NCI-H1436 (cell line): ENCODE measurements at regions not wholly inside any gene's neighbourhood (a gene's known extent, or its start where the extent isn't known, plus 50 kb on each side); places are given as distances from the start of the nearest gene placed in this dataset.

Source experiments
- DNase-seq: peaks from one replicate; lab custom pipeline; 2025; lab: John Stamatoyannopoulos, UW

GRCh38 chr3:30331519-30331918 is 274.9 kb upstream of the TGFBR2 start:
- DNase-seq = no peak

GRCh38 chr3:30332196-30333021 is 274.0 kb upstream of the TGFBR2 start:
- DNase-seq = no peak

GRCh38 chr3:30333143-30333542 is 273.3 kb upstream of the TGFBR2 start:
- DNase-seq = no peak

- no peak for DNase-seq
These were observed 272.5 kb upstream of the TGFBR2 start for GRCh38 chr3:30333903-30334302.

- no peak for DNase-seq
These were observed 265.9 kb upstream of the TGFBR2 start for GRCh38 chr3:30340500-30340899.

- no peak for DNase-seq
These were observed 265.3 kb upstream of the TGFBR2 start for GRCh38 chr3:30341079-30341478.

- DNase-seq = no peak
These were observed 264.6 kb upstream of the TGFBR2 start for GRCh38 chr3:30341851-30342250.

GRCh38 chr3:30342318-30343060 is 263.9 kb upstream of the TGFBR2 start:
- no peak for DNase-seq

- DNase-seq = no peak
These were observed 263.2 kb upstream of the TGFBR2 start for GRCh38 chr3:30343067-30343831.

- no peak for DNase-seq
These were observed 262.5 kb upstream of the TGFBR2 start for GRCh38 chr3:30343861-30344260.

- no peak for DNase-seq
These were observed 262.1 kb upstream of the TGFBR2 start for GRCh38 chr3:30344288-30344687.

GRCh38 chr3:30346933-30347320 is 259.5 kb upstream of the TGFBR2 start:
- no peak for DNase-seq

GRCh38 chr3:30347679-30348216 is 258.7 kb upstream of the TGFBR2 start:
- no peak for DNase-seq

GRCh38 chr3:30349507-30349906 is 256.9 kb upstream of the TGFBR2 start:
- DNase-seq = no peak

- DNase-seq = no peak
These were observed 256.4 kb upstream of the TGFBR2 start for GRCh38 chr3:30350011-30350410.

- no peak for DNase-seq
These were observed 255.5 kb upstream of the TGFBR2 start for GRCh38 chr3:30350901-30351300.

- no peak for DNase-seq
These were observed 253.7 kb upstream of the TGFBR2 start for GRCh38 chr3:30352410-30353318.

- no peak for DNase-seq
These were observed 252.5 kb upstream of the TGFBR2 start for GRCh38 chr3:30353711-30354467.

- no peak for DNase-seq
These were observed 251.9 kb upstream of the TGFBR2 start for GRCh38 chr3:30354513-30354912.

GRCh38 chr3:30354972-30355371 is 251.4 kb upstream of the TGFBR2 start:
- peak; percentile 76 for DNase-seq

- DNase-seq = no peak
These were observed 250.8 kb upstream of the TGFBR2 start for GRCh38 chr3:30355622-30356021.
